ENCODE measurements at regions not wholly inside any gene's neighbourhood (a gene's known extent, or its start where the extent isn't known, plus 50 kb on each side); places are given as distances from the start of the nearest gene placed in this dataset.
"Not testable (repeated sequence)": the region's sequence is repeated elsewhere in the genome, so short reads cannot be mapped to it uniquely, and the experiment has no call there.

DNA sequence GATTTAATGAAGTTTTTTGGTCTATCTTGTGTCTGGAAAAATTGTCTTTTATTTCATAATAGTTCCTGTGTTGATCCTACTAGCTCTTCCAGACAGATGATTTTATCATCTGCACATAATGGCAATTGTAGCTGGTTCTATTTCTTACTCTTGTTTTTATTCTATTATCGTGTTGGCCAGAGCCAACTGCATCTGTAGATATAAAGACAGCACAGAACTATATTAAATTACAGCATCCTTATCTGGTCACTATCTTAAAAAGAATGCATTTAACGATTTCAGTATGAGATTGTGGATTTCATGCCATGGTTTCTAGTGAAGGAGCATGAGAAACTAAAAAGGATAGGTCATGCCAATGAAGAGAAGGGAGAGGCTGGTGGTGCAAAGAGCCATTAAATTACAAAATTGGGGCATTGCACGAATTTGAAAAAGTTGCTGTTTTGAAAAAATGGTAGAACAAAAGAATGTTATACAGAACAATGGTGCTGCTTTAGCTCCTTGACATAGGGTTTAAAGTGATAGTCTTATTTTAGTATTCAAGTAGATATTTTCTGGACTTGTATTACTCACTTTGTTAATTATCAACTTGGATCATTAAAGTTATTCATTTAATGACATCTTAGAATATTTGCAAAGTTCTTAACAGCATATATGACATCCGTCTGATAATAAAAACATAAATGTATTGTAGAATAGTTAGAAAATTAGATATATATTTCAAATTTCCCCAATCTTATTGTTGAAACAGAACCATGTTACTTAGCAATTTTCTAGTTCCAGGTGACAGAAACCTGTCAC is 1250.3 kb downstream of the REEP3 start:
- no peaks in the 10 kb centered on the region for H3F3A ChIP-seq (ENCODE audit: low read depth)
- Mint-ChIP-seq H3K36me3 (no peaks in the 10 kb centered on the region), H3K4me1 (no peaks in the 10 kb centered on the region), H3K27me3 (ENCODE audit: insufficient read depth, low read depth) (no peaks in the 10 kb centered on the region), H3K27ac (no peak overlapping the region), H3K9me3 (no peaks in the 10 kb centered on the region), H3K4me3 (no peak overlapping the region)
- no peak for DNase-seq (ENCODE audit: low spot score)
- H4K20me1 ChIP-seq (ENCODE audit: low read depth), result no peaks in the 10 kb centered on the region
- no peak overlapping the region for H2AFZ ChIP-seq (replicated peaks)
- no peak overlapping the region for H3K4me2 ChIP-seq
- no peaks in the 10 kb centered on the region for H3K9me3 ChIP-seq (ENCODE audit: low read depth)
- H3K79me2 ChIP-seq (ENCODE audit: low read depth), result no peaks in the 10 kb centered on the region
- H3K36me3 ChIP-seq, result no peaks in the 10 kb centered on the region
- H3K9ac ChIP-seq, result no peak overlapping the region
- no peaks in the 10 kb centered on the region for H3K27me3 ChIP-seq
- peaks cover 12% of the 10 kb centered on the region for H3K4me1 ChIP-seq
- TF ChIP-seq EZH2 (IDR thresholded peaks at IDR 0.05), result no peak
- TF ChIP-seq CTCF (IDR thresholded peaks at IDR 0.05), result no peak
- no peak for TF ChIP-seq EZH2phosphoT487 (IDR thresholded peaks at IDR 0.05)
- H3K4me3 ChIP-seq, result no peak overlapping the region
- no peak overlapping the region for H3K27ac ChIP-seq

GRCh38 chr10:64773357-64773756 is 1252.2 kb downstream of the REEP3 start:
- Mint-ChIP-seq H3K4me1 (no peaks in the 10 kb centered on the region), H3K27ac (no peak overlapping the region), H3K9me3 (no peaks in the 10 kb centered on the region), H3K27me3 (ENCODE audit: insufficient read depth, low read depth) (no peaks in the 10 kb centered on the region), H3K4me3 (no peak overlapping the region), H3K36me3 (no peaks in the 10 kb centered on the region)
- no peak for DNase-seq (ENCODE audit: low spot score)
- Histone ChIP-seq H3F3A (ENCODE audit: low read depth) (no peaks in the 10 kb centered on the region), H3K36me3 (no peaks in the 10 kb centered on the region), H3K4me2 (no peak overlapping the region), H3K4me3 (no peak overlapping the region), H3K79me2 (ENCODE audit: low read depth) (no peaks in the 10 kb centered on the region), H3K9ac (no peak overlapping the region), H2AFZ (replicated peaks) (no peak overlapping the region), H3K9me3 (ENCODE audit: low read depth) (no peaks in the 10 kb centered on the region), H4K20me1 (ENCODE audit: low read depth) (no peaks in the 10 kb centered on the region), H3K27ac (no peak overlapping the region), H3K4me1 (peaks cover 7% of the 10 kb centered on the region), H3K27me3 (no peaks in the 10 kb centered on the region)
- TF ChIP-seq EZH2phosphoT487 (IDR thresholded peaks at IDR 0.05) (no peak), CTCF (IDR thresholded peaks at IDR 0.05) (no peak), EZH2 (IDR thresholded peaks at IDR 0.05) (no peak)

GRCh38 chr10:64784451-64784850 is 1263.2 kb downstream of the REEP3 start:
- not testable (repeated sequence) for H3K9ac ChIP-seq; H3K9me3 ChIP-seq (ENCODE audit: low read depth); H3K27ac ChIP-seq; H3K27me3 Mint-ChIP-seq (ENCODE audit: insufficient read depth, low read depth); H3K4me2 ChIP-seq; H2AFZ ChIP-seq (replicated peaks); H3K36me3 ChIP-seq; H3F3A ChIP-seq (ENCODE audit: low read depth); H3K4me1 Mint-ChIP-seq; H4K20me1 ChIP-seq (ENCODE audit: low read depth); H3K79me2 ChIP-seq (ENCODE audit: low read depth); H3K36me3 Mint-ChIP-seq; H3K9me3 Mint-ChIP-seq; H3K4me3 Mint-ChIP-seq; H3K4me3 ChIP-seq; DNase-seq (ENCODE audit: low spot score); H3K27me3 ChIP-seq; H3K4me1 ChIP-seq; H3K27ac Mint-ChIP-seq

GRCh38 chr10:64785816-64786215 is 1264.6 kb downstream of the REEP3 start:
- Histone ChIP-seq H3K9ac (no peak overlapping the region), H3K4me1 (no peaks in the 10 kb centered on the region), H3F3A (ENCODE audit: low read depth) (no peaks in the 10 kb centered on the region), H2AFZ (replicated peaks) (no peak overlapping the region), H3K79me2 (ENCODE audit: low read depth) (no peaks in the 10 kb centered on the region), H3K27ac (no peak overlapping the region), H4K20me1 (ENCODE audit: low read depth) (no peaks in the 10 kb centered on the region), H3K4me3 (no peak overlapping the region), H3K36me3 (no peaks in the 10 kb centered on the region), H3K27me3 (no peaks in the 10 kb centered on the region), H3K4me2 (no peak overlapping the region), H3K9me3 (ENCODE audit: low read depth) (no peaks in the 10 kb centered on the region)
- Mint-ChIP-seq H3K4me1 (no peaks in the 10 kb centered on the region), H3K27me3 (ENCODE audit: insufficient read depth, low read depth) (no peaks in the 10 kb centered on the region), H3K4me3 (no peak overlapping the region), H3K27ac (no peak overlapping the region), H3K9me3 (no peaks in the 10 kb centered on the region), H3K36me3 (no peaks in the 10 kb centered on the region)
- no peak for DNase-seq (ENCODE audit: low spot score)
- TF ChIP-seq CTCF (IDR thresholded peaks at IDR 0.05), result no peak
- TF ChIP-seq EZH2 (IDR thresholded peaks at IDR 0.05), result no peak
- no peak for TF ChIP-seq EZH2phosphoT487 (IDR thresholded peaks at IDR 0.05)

All from neural progenitor cell (in vitro differentiated cells).